ENCODE measurements at regions not wholly inside any gene's neighbourhood (a gene's known extent, or its start where the extent isn't known, plus 50 kb on each side); places are given as distances from the start of the nearest gene placed in this dataset.

GRCh38 chr12:59494617-59495016 lies 101.2 kb upstream of the SLC16A7 start:
- TF ChIP-seq CTCF (IDR thresholded peaks at IDR 0.05), result no peak
- TF ChIP-seq EZH2 (IDR thresholded peaks at IDR 0.05; ENCODE audit: borderline replicate concordance, insufficient read depth, low read depth, low read length, poor library complexity, severe bottlenecking), result no peak

Data from B cell (primary cell).